ENCODE measurements at regions not wholly inside any gene's neighbourhood (a gene's known extent, or its start where the extent isn't known, plus 50 kb on each side); places are given as distances from the start of the nearest gene placed in this dataset.

GRCh38 chr9:119834064-119834620 is 464.9 kb upstream of the BRINP1 start (continued):
- no peak for TF ChIP-seq ZNF425 (CRISPR knock-in tag; conservative IDR thresholded peaks at IDR 0.05)
- TF ChIP-seq ZMAT4 (CRISPR knock-in tag; IDR thresholded peaks at IDR 0.05), result no peak
- no peak for TF ChIP-seq FOXP4 (CRISPR knock-in tag; IDR thresholded peaks at IDR 0.05)
- TF ChIP-seq HMGXB4 (CRISPR knock-in tag; IDR thresholded peaks at IDR 0.05), result no peak
- TF ChIP-seq ZNF219 (CRISPR knock-in tag; IDR thresholded peaks at IDR 0.05; ENCODE audit: borderline replicate concordance), result no peak
- no peak for TF ChIP-seq NR1H2 (CRISPR knock-in tag; IDR thresholded peaks at IDR 0.05)
- no peak for TF ChIP-seq ZNF423 (CRISPR knock-in tag; IDR thresholded peaks at IDR 0.05)
- no peak for TF ChIP-seq FOXJ3 (CRISPR knock-in tag; IDR thresholded peaks at IDR 0.05; ENCODE audit: borderline replicate concordance)
- TF ChIP-seq PRRX2 (CRISPR knock-in tag; IDR thresholded peaks at IDR 0.05), result no peak
- TF ChIP-seq FOXK1 (CRISPR knock-in tag; IDR thresholded peaks at IDR 0.05), result no peak

GRCh38 chr9:119831309-119831708 is 462.1 kb upstream of the BRINP1 start:
- POLR2A ChIA-PET, result no interaction called here
- H3K27ac Mint-ChIP-seq, result no peak overlapping the region
- H3K4me1 Mint-ChIP-seq, result peaks cover 7% of the 10 kb centered on the region
- no peak overlapping the region for H3K4me3 Mint-ChIP-seq
- TF ChIP-seq AFF4 (CRISPR knock-in tag; IDR thresholded peaks at IDR 0.05; ENCODE audit: borderline replicate concordance), result no peak
- TF ChIP-seq ZNF219 (CRISPR knock-in tag; IDR thresholded peaks at IDR 0.05; ENCODE audit: borderline replicate concordance), result no peak
- no peak for TF ChIP-seq NFE2L1 (CRISPR knock-in tag; IDR thresholded peaks at IDR 0.05)
- TF ChIP-seq EMX1 (CRISPR knock-in tag; IDR thresholded peaks at IDR 0.05), result no peak
- no peaks in the 10 kb centered on the region; the same call in 1 of the 2 replicates for H3K27me3 Mint-ChIP-seq (ENCODE audit: low read depth)
- CTCF ChIA-PET, result no interaction called here
- H3K9me3 Mint-ChIP-seq, result no peaks in the 10 kb centered on the region
- no peaks in the 10 kb centered on the region for H3K36me3 Mint-ChIP-seq
- DNase-seq (ENCODE audit: low spot score), result no peak
- no peak for ATAC-seq

- no peaks in the 10 kb centered on the region for H3K27me3 Mint-ChIP-seq (ENCODE audit: low read depth)
- ATAC-seq (no peak), DNase-seq (ENCODE audit: low spot score) (no peak)
- ChIA-PET CTCF (no interaction called here), POLR2A (no interaction called here)
- H3K36me3 Mint-ChIP-seq, result no peaks in the 10 kb centered on the region
- H3K4me3 Mint-ChIP-seq, result no peak overlapping the region
- H3K27ac Mint-ChIP-seq, result no peak overlapping the region
- no peaks in the 10 kb centered on the region for H3K9me3 Mint-ChIP-seq
- no peaks in the 10 kb centered on the region for H3K4me1 Mint-ChIP-seq
- TF ChIP-seq E2F5 (CRISPR knock-in tag; IDR thresholded peaks at IDR 0.05) (no peak), ZMAT4 (CRISPR knock-in tag; IDR thresholded peaks at IDR 0.05) (no peak), CBFB (CRISPR knock-in tag; IDR thresholded peaks at IDR 0.05; ENCODE audit: low read depth) (no peak), ZNF671 (CRISPR knock-in tag; IDR thresholded peaks at IDR 0.05) (no peak), ATF6 (CRISPR knock-in tag; IDR thresholded peaks at IDR 0.05) (no peak), ZNF512 (CRISPR knock-in tag; IDR thresholded peaks at IDR 0.05; ENCODE audit: borderline replicate concordance) (no peak)
Measured at GRCh38 chr9:119829748-119830147, 460.5 kb upstream of the BRINP1 start.
